DND-41 (cell line): ENCODE measurements at regions not wholly inside any gene's neighbourhood (a gene's known extent, or its start where the extent isn't known, plus 50 kb on each side); places are given as distances from the start of the nearest gene placed in this dataset.

Experiments
- EZH2 ChIP-seq: IDR thresholded peaks from 3 replicates; pipeline ENCODE4 v1.6.1; 2012; ENCODE audit warnings: borderline replicate concordance, low read depth, mild to moderate bottlenecking, moderate library complexity, low read length, inconsistent platforms; ENCODE audit not compliant: severe bottlenecking
- TF ChIP-seq, protein P1 (sequence below): IDR thresholded peaks from 2 replicates; pipeline ENCODE4 v1.5.1; 2012; ENCODE audit warnings: borderline replicate concordance, low read length, moderate library complexity, mild to moderate bottlenecking; ENCODE audit not compliant: poor library complexity, severe bottlenecking; ENCODE audit errors: extremely low read depth

DNA sequence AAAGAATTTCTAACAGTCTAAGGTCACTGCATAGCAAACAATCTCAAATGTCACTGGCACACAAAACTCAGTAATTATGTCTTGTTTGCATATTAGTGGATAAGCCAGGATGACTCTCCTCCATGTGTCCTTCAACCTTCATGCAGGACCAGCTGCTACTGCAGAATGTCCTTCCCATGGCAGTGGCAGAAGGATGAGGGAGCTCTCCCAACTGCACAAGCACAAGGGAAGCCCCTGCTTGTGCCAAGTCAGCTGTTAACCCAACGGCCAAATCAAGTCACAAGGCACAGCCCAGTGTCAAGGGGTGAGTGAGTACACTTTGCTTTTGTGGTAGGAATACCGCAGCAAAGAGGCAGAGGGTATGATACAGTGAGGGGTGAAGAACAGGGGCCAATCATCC is 59.3 kb upstream of the VWC2 start:
- TF ChIP-seq, protein P1, sequence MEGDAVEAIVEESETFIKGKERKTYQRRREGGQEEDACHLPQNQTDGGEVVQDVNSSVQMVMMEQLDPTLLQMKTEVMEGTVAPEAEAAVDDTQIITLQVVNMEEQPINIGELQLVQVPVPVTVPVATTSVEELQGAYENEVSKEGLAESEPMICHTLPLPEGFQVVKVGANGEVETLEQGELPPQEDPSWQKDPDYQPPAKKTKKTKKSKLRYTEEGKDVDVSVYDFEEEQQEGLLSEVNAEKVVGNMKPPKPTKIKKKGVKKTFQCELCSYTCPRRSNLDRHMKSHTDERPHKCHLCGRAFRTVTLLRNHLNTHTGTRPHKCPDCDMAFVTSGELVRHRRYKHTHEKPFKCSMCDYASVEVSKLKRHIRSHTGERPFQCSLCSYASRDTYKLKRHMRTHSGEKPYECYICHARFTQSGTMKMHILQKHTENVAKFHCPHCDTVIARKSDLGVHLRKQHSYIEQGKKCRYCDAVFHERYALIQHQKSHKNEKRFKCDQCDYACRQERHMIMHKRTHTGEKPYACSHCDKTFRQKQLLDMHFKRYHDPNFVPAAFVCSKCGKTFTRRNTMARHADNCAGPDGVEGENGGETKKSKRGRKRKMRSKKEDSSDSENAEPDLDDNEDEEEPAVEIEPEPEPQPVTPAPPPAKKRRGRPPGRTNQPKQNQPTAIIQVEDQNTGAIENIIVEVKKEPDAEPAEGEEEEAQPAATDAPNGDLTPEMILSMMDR, result no peak
- TF ChIP-seq EZH2, result no peak
